UCSD-AML1 (cell line): ENCODE measurements at regions not wholly inside any gene's neighbourhood (a gene's known extent, or its start where the extent isn't known, plus 50 kb on each side); places are given as distances from the start of the nearest gene placed in this dataset.

Experiments used
- DNase-seq: peaks from one replicate; lab custom pipeline; 2025; ENCODE audit not compliant: unreplicated experiment; lab: John Stamatoyannopoulos, UW

DNA sequence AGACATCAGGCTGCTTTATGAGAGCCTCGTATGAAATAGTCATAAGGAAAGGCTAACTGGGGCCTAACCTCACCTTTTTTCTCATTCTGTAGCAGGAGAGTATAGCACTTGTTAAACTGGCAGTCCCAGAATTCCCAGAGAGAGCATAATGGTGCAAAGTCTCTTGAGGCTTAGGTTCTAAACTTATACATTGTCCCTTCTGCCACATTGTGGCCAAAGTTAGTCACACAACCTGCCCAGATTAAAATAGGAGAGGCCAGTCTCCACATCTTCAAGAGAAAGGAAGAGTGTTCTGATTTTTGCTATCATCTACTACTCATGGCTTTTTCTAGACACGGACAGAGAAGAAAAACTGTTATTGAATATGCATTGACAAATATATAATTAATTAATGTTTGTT is 1588.9 kb upstream of the PCDH7 start:
- no peak for DNase-seq

DNA sequence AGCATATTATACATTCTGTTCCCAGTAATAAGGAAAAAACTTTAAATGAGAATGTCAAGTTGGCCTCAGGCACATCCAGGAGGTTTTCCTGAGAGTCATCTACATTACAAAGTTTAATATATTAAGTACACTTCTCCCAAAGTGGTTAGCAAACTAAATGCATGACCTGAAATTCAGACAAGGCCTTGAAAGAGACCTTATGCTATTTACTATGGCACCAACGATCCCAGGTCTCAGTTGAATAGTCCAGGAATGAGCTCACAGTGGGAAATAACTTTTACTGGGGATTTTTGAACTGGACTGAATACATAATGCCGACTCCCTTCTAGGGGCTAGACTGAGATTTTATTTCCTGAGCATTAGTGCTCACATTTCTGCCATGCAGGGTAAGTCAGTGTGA is 1577.5 kb upstream of the PCDH7 start:
- DNase-seq, result no peak

DNA sequence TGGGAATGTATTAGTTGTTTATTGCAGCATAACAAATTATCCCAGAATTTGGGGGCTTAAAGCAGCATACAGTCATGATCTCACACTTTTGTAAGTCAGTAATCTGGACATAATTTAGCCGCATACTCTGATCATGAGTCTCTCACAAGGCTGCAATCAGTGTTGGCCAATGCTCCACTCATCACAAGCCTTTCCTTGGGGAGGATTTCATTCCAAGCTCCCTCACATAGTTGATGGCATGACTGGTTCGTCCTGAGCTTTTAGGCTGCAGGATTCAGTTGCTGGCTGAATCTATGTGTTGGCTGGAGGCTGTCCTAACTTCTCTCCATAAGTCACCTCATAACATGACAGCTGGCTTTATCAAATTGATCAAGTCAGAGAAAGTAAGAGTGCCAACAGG is 1568.6 kb upstream of the PCDH7 start:
- DNase-seq, result peak; percentile 3

- no peak for DNase-seq
Observed at GRCh38 chr4:29153642-29154041, 1566.5 kb upstream of the PCDH7 start.

DNA sequence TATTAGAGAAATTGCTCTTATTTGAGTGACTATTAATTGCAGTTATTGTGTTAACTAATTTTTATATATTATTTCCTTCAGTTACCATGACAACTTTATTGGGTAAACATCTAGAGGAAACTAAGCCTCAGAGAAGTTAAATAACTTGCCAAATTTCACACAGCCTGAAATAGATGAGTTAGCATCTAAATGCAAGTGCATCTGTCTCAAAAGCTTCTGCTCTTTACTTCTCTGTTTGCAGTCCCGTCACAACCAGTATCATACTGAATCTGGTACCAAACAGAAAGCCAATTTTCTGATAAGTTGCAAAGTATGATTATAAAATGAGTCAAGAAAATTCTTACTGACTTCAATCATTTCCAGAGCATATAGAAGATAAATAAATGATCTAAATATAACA is 1544.9 kb upstream of the PCDH7 start:
- no peak for DNase-seq

DNA sequence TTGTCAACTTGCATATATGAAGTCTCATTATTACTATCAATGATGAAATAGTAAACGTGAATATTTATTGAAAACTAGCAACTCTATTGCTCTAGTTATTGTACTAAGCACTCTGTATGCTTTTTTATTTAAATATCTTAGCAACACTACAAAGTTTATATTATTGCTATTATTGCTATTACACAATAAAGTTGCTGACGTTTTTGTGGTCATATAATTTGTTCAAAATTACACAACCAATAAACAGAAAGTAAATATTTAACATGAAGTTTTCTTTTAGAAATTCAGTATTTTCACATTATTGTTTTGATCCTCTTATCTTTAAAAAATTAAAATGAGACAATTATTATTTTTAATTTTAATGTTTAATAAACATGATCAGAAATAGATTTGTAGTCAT is 1521.1 kb upstream of the PCDH7 start:
- DNase-seq, result no peak

DNA sequence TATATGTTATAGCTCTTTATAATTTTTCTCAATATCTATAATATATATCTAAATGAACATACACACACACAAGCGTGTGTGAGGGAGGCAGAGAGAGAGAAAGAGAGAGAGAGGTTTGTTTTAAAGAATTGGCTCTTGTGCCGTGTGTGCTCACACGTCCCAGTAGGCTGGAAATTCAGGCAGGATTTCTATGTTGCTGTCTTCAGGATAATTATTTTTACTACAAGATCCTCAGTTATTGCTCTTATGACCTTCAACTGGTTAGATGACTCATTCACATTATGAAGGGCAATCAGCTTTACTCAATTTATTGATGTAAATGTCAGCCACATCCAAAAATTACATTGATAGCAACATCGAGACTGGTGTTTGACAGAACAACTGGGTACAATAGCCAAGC is 1520.7 kb upstream of the PCDH7 start:
- no peak for DNase-seq

GRCh38 chr4:29213020-29213419 is 1507.1 kb upstream of the PCDH7 start:
- no peak for DNase-seq

GRCh38 chr4:29220761-29221160 is 1499.4 kb upstream of the PCDH7 start:
- no peak for DNase-seq

- no peak for DNase-seq
Observed at GRCh38 chr4:29224911-29225310, 1495.3 kb upstream of the PCDH7 start.

DNA sequence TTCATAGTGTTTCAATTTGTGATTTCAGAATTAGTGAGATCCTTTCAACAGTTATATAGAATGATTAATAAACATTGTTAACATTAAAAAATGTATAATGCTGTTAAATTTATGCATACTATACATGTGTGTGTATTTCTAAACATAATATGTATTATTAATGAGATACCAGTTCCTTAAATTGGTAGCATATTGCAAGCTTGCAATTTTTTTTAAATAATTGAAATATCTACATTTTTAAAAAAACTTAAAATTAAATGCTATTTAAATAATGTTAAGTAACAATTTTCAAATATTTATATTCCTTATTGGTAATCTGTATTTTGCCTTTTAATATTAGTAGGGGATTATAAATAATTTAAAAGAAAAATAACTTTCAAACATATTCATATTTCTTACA is 1479.5 kb upstream of the PCDH7 start:
- no peak for DNase-seq

- DNase-seq, result no peak
Observed at GRCh38 chr4:29243054-29243453, 1477.1 kb upstream of the PCDH7 start.

DNA sequence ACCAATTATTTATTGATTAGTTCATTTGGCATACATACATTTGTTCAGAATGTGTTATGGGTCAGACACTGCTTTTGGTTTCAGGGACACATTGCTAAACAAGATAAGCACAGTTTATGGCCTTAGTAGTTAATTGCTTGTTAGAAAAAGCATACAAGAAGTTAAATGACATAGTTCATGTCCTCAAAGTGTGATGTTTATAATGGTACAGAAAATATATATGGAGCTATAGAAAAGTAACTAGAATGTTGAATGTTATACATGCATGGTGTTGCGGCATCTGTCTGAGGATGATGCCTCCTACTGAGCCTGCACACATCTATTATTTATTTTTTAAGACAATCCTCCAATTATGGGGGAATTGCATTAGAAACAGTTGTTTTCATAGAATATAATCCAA is 1476.3 kb upstream of the PCDH7 start:
- DNase-seq, result no peak

DNA sequence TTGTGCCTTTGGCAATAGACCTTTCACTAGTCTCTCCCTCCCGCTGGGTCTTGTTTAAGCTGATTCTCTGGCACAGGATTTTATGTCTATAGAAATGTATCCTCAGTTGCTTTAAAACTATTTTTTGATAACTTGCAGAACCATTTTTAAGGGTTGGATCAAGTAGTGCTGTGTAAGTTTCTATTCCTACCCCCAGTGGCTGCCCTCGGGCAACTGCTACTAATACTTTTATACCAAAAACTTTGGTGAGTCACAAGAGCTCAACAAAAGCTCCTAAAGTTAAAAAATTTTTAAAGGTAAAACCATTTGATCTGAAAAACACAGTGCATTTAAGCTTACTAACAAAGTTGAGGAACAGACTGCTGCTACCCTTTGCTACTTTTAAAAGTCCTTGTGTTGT is 1460.6 kb upstream of the PCDH7 start:
- no peak for DNase-seq

DNA sequence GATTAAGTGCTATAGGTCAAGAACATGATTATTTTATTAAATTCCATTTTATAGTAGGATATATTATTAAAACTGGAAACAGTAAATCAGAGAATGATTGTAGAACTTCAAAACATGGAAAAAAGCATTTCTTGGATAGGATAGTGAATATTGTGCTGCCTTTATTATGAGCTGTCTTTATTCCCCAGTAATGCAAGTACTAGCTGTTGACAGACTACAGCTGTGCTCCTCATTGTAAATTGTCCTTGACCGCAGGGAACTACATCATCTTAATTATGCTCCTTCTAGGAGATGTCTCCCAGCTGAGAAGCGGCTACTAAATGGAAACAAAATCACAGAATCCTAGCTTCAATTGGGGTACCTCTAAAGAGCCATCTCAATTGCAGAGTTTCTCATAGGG is 1457.2 kb upstream of the PCDH7 start:
- DNase-seq, result no peak

DNA sequence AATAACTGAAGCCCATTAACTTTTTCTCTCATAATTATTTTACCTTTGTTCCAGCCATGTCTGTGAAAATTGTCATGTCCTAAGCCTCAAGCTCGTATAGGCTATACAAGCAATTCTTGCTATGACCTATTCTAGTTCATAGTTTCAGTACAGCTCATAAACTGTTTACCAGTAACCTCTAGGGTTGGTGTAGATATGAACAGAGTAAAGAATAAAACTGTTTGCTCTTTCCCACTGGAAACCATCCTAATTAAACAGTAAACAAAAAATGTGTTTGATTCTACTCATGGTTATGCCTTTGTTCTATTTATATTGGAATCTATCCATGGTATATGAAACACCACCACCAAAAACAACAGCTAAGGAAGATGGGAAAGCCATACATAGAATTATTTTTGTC is 1444.0 kb upstream of the PCDH7 start:
- no peak for DNase-seq

DNA sequence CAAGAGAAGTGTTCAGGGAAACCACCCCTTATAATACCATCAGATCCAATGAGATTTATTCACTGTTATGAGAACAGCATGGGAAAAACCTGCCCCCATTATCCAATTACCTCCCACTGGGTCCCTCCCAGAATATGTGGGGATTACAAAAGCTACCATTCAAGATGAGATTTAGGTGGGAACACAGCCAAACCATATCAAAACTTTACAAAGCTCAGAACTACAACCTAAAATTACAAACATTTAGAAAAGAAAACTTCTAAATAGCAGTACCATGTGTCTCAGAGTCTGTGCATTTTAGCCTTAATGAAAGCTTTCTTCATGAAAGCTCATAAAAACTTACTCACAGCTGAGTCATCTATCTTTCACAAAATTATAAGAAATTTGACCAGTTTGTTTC is 1442.8 kb upstream of the PCDH7 start:
- DNase-seq, result no peak

DNA sequence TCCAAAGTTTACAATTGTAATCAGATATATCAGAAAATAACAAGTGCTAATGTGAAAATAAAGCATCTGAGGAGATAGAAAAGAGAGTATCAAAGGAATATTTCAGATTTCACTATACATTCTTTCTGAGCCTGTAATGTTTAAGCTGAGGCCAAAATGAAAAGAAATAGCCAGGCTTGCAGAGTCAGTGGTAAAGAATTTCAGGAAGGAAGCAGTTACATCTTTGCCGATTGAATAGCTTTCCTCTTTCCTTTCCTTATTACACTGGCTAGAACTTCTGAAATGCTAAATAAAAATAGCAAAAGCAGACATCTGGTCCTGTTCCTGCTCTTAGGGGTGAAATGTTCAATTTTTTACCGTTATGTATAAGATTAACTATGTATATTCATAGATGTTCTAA is 1441.6 kb upstream of the PCDH7 start:
- no peak for DNase-seq

GRCh38 chr4:29289118-29289517 is 1431.1 kb upstream of the PCDH7 start:
- DNase-seq, result no peak

DNA sequence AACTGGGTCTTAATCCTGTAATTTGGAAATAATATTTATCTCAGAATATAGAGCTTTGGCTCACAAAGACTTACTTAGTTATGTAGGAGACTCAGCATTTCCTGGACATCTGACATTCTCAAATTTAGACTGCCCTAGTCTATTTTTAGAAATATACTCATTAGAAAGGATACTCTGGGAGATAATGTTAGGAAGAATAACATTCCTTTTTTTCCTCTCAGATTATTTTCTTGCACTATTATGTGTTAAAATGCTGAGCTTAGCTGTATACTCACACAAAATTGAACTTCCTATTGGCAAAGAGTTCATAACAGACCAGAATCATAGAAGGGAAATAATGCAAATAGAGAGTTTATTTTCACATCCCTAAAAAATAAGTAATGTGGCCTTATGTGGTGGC is 1424.9 kb upstream of the PCDH7 start:
- DNase-seq, result no peak

DNA sequence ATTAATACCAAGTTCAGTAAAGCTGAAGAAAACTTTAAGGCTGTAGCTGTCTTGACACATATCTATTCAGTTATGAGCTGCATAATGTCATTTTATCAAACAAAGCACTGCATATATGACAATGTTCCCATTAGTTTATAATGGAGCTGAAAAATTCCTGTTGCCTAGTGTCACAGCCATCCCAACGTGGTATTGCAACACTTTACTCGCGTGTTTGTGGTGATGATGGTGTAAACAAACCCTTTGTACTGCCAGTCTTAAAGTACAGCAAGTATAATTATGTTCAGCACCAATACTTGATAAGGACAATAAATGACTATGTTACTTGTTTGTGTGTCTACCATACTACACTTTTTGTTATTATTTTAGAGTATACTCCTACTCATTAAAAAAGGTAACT is 1415.6 kb upstream of the PCDH7 start:
- DNase-seq, result no peak

GRCh38 chr4:29307256-29307655 is 1412.9 kb upstream of the PCDH7 start:
- no peak for DNase-seq

DNA sequence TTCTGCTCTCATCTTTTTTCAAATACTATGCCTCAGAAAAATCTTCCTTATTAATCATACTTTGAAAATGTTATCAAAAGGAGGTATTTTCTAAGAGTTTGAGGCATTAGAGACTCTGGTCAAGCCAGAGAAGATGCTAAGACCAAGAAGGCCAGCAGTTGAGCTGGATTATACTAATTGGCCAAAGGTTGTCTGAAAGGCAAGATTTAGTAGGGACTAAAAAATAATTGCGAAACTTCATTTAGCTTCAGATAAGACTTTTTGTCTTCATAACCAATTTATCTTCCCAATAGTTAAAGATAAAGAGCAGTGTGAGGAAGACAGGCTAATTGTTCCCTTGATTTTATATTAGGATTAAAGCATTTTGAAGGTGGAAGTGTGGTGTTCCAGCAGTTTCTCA is 1412.4 kb upstream of the PCDH7 start:
- DNase-seq, result no peak

DNA sequence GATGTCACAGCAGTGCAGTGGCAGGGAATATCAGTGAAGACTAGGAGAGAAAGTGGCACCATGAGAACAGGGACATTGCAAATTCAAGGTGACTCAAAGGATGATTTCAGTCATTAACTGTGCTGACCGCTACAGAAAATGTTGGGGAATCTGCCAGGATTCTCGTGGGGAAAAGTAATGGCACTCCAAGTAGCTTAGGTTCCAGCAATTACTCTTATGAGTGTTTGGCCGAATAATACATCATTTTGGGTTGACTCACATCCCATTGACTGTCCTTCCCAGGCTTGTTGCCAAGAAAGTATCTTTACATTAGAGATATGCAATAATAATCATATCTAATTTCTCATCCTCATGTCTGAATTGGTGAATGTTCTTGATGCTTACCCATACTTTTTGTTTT is 1411.1 kb upstream of the PCDH7 start:
- no peak for DNase-seq
